CD4-positive, alpha-beta T cell (primary cell): ENCODE measurements at regions not wholly inside any gene's neighbourhood (a gene's known extent, or its start where the extent isn't known, plus 50 kb on each side); places are given as distances from the start of the nearest gene placed in this dataset.

Experiments used
- ATAC-seq: fragments of 200-7000 bp; cut with Tn5 transposase; one replicate; pipeline ENCODE4 v1.10.0; 2022; ENCODE audit warnings: mild to moderate bottlenecking; ENCODE audit not compliant: poor library complexity
- CTCF ChIA-PET: fragments of 350-600 bp; sonication (Branson Sonifier 250); formaldehyde crosslinking; loops from one replicate; lab custom pipeline; 2021; ENCODE audit warnings: antibody characterized with exemption, inconsistent platforms; lab: Charles Lee
- POLR2A ChIA-PET: fragments of 350-600 bp; sonication (Branson Sonifier 250); formaldehyde crosslinking; loops from one replicate; lab custom pipeline; 2021; ENCODE audit warnings: antibody characterized with exemption, inconsistent platforms; lab: Charles Lee
- DNase-seq, 14 experiments: peaks; one replicate each; pipeline ENCODE4 v3.0.0-alpha.2; 2013 to 2020; ENCODE audit warnings: mixed read lengths in 2 of 14
- H3K27ac ChIP-seq, 2 donors: one replicate each; pipeline versions ENCODE4 v1.5.1 to v1.7.0; 2013; ENCODE audit warnings: low read length in 2 of 2, low read depth in 1 of 2, mild to moderate bottlenecking in 1 of 2
- H3K27me3 ChIP-seq, 2 experiments: 1 replicate in 1 of 2; 2 replicates in 1 of 2; pipeline versions ENCODE4 v1.6.1 to v1.7.0; 2013; ENCODE audit warnings: low read length in 2 of 2, control low read depth in 1 of 2, mild to moderate bottlenecking in 1 of 2, moderate library complexity in 1 of 2; ENCODE audit not compliant: insufficient read depth in 2 of 2, control insufficient read depth in 1 of 2
- H3K36me3 ChIP-seq: one replicate; pipeline ENCODE4 v1.6.1; 2013; ENCODE audit warnings: low read length, control low read depth; ENCODE audit not compliant: insufficient read depth
- H3K4me1 ChIP-seq: one replicate; pipeline ENCODE4 v1.6.1; 2013; ENCODE audit warnings: low read length, control low read depth; ENCODE audit not compliant: insufficient read depth
- H3K4me3 ChIP-seq: one replicate; pipeline ENCODE4 v1.5.1; 2013; ENCODE audit warnings: mild to moderate bottlenecking, low read length, moderate library complexity
- H3K9me3 ChIP-seq, 2 experiments: 1 replicate in 1 of 2; 2 replicates in 1 of 2; pipeline versions ENCODE4 v1.6.1 to v1.7.0; 2013; ENCODE audit warnings: low read length in 2 of 2, mild to moderate bottlenecking in 2 of 2, control low read depth in 1 of 2, moderate library complexity in 1 of 2; ENCODE audit not compliant: control insufficient read depth in 1 of 2, insufficient read depth in 1 of 2
- H3K27ac Mint-ChIP-seq: one replicate; pipeline ENCODE4 v1.8.0; 2020; ENCODE audit warnings: mixed read lengths
- H3K27me3 Mint-ChIP-seq: one replicate; pipeline ENCODE4 v1.8.0; 2021; ENCODE audit warnings: mixed read lengths
- H3K36me3 Mint-ChIP-seq: one replicate; pipeline ENCODE4 v1.8.0; 2021; ENCODE audit warnings: low read depth, mixed read lengths
- H3K4me1 Mint-ChIP-seq: one replicate; pipeline ENCODE4 v1.8.0; 2021; ENCODE audit warnings: low read depth, mixed read lengths
- H3K4me3 Mint-ChIP-seq: one replicate; pipeline ENCODE4 v1.8.0; 2020; ENCODE audit warnings: mild to moderate bottlenecking, mixed read lengths
- H3K9me3 Mint-ChIP-seq: one replicate; pipeline ENCODE4 v1.8.0; 2020; ENCODE audit warnings: mixed read lengths
- CTCF ChIP-seq: fragments of 200-600 bp; IDR thresholded peaks from one replicate; pipeline ENCODE4 v1.8.0; 2022; ENCODE audit warnings: antibody characterized with exemption, mild to moderate bottlenecking
- intact Hi-C, 2 experiments: fragments of 100-400 bp; cut with DNase I in 1 of 2; cut with micrococcal nuclease in 1 of 2; formaldehyde crosslinking; loops; one replicate each; pipeline versions ENCODE4 v1.15.1 to v1.9.0; 2023 to 2025; cut with DNase I, micrococcal nuclease

- ChIA-PET CTCF (no interaction called here), POLR2A (no interaction called here)
- H3K4me1 Mint-ChIP-seq = no peaks in the 10 kb centered on the region
- no peak overlapping the region for H3K4me3 Mint-ChIP-seq
- no peaks in the 10 kb centered on the region for H3K4me1 ChIP-seq
- no peaks in the 10 kb centered on the region for H3K36me3 ChIP-seq
- no peaks in the 10 kb centered on the region for H3K27me3 Mint-ChIP-seq
- H3K9me3 ChIP-seq = peaks cover 0 to 7% of the 10 kb centered on the region in 2 experiments
- no peak for ATAC-seq
- intact Hi-C loops = no loop called here
- peaks cover 3% of the 10 kb centered on the region for H3K9me3 Mint-ChIP-seq
- H3K4me3 ChIP-seq = no peak overlapping the region
- no peak for DNase-seq
- no peak overlapping the region for H3K27ac ChIP-seq
- no peak for TF ChIP-seq CTCF
- H3K36me3 Mint-ChIP-seq = no peaks in the 10 kb centered on the region
- H3K27me3 ChIP-seq = no peaks in the 10 kb centered on the region
- no peak overlapping the region for H3K27ac Mint-ChIP-seq
Observed at GRCh38 chr4:52253025-52253424, 201.9 kb downstream of the SPATA18 start.

GRCh38 chr4:52256522-52256921 is 205.4 kb downstream of the SPATA18 start:
- H3K36me3 Mint-ChIP-seq = no peaks in the 10 kb centered on the region
- DNase-seq = no peak
- no peak overlapping the region for H3K4me3 Mint-ChIP-seq
- no peaks in the 10 kb centered on the region for H3K27me3 ChIP-seq
- no peak overlapping the region for H3K27ac Mint-ChIP-seq
- H3K27me3 Mint-ChIP-seq = no peaks in the 10 kb centered on the region
- H3K27ac ChIP-seq = no peak overlapping the region
- intact Hi-C loops = no loop called here
- CTCF ChIA-PET = no interaction called here
- peaks cover 0 to 7% of the 10 kb centered on the region in 2 experiments for H3K9me3 ChIP-seq
- H3K4me3 ChIP-seq = no peak overlapping the region
- no peak for TF ChIP-seq CTCF
- H3K4me1 Mint-ChIP-seq = no peaks in the 10 kb centered on the region
- H3K36me3 ChIP-seq = no peaks in the 10 kb centered on the region
- ATAC-seq = no peak
- peaks cover 3% of the 10 kb centered on the region for H3K9me3 Mint-ChIP-seq
- POLR2A ChIA-PET = no interaction called here
- H3K4me1 ChIP-seq = no peaks in the 10 kb centered on the region

GRCh38 chr4:52259978-52260377 is 208.9 kb downstream of the SPATA18 start:
- POLR2A ChIA-PET = no interaction called here

More at GRCh38 chr4:52259978-52260377, 208.9 kb downstream of the SPATA18 start:
- intact Hi-C loops = no loop called here
- H3K4me1 ChIP-seq = no peaks in the 10 kb centered on the region
- no peaks in the 10 kb centered on the region for H3K9me3 Mint-ChIP-seq
- no peak overlapping the region for H3K27ac ChIP-seq
- no peak for DNase-seq
- TF ChIP-seq CTCF = no peak
- H3K9me3 ChIP-seq = no peaks in the 10 kb centered on the region
- no peak overlapping the region for H3K27ac Mint-ChIP-seq
- no peaks in the 10 kb centered on the region for H3K27me3 ChIP-seq
- H3K36me3 ChIP-seq = no peaks in the 10 kb centered on the region
- no peak overlapping the region for H3K4me3 ChIP-seq
- ATAC-seq = no peak
- no peaks in the 10 kb centered on the region for H3K36me3 Mint-ChIP-seq
- H3K4me1 Mint-ChIP-seq = no peaks in the 10 kb centered on the region
- H3K4me3 Mint-ChIP-seq = no peak overlapping the region
- CTCF ChIA-PET = no interaction called here
- H3K27me3 Mint-ChIP-seq = no peaks in the 10 kb centered on the region
